GM18498 (cell line): ENCODE measurements at regions not wholly inside any gene's neighbourhood (a gene's known extent, or its start where the extent isn't known, plus 50 kb on each side); places are given as distances from the start of the nearest gene placed in this dataset.

ENCODE experiments used
- ATAC-seq: cut with Tn5 transposase; IDR thresholded peaks from one replicate; pipeline ENCODE4 v1.9.1; 2021; ENCODE audit warnings: mild to moderate bottlenecking, moderate library complexity; ENCODE audit not compliant: unreplicated experiment

DNA sequence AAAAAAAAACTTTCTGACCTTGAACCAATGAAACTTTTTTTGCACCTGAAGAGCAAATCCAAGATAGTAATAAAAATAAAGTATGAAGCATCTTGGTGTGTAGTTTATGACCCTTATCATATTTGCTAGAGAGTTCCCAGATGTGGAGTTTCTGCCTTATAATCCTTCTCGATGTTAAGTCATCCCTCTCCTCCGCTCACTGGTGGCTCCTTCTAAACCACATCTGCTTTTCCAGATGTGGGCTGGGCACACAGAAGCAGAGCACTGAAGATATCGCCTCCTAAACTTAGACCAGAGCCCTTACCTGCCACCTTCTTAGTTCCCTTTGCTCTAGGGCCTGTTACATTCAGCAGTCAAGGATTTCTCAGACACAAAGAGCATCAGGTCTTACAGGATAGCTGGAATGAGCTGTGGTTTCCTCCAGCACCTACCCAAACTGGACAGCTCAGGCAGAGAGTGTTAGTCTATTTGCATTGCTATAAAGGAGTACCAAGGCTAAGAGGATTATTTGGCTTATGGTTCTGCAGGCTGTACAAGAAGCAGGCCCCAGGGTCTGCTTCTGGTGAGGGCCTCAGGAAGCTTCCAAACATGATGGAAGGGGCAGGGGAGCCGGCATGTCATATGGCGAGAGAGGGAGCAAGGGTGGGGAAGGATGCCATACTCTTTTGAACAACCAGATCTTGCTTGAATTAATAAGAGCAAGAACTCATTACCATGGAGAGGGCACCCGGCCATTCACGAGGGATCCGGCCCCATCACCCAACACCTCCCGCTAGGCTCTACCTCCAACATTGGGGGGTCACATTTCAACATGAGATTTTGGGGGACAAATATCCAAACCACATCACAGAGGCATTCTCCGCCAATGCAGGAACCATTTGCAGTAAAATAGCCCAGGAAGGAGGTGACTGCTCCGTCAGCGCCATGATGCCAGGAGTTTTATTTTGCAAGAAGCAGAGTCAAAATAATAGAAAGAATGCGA lies 75.6 kb upstream of the HELT start:
- no peak for ATAC-seq

- no peak for ATAC-seq
Observed at GRCh38 chr4:184949020-184949419, 69.3 kb upstream of the HELT start.

DNA sequence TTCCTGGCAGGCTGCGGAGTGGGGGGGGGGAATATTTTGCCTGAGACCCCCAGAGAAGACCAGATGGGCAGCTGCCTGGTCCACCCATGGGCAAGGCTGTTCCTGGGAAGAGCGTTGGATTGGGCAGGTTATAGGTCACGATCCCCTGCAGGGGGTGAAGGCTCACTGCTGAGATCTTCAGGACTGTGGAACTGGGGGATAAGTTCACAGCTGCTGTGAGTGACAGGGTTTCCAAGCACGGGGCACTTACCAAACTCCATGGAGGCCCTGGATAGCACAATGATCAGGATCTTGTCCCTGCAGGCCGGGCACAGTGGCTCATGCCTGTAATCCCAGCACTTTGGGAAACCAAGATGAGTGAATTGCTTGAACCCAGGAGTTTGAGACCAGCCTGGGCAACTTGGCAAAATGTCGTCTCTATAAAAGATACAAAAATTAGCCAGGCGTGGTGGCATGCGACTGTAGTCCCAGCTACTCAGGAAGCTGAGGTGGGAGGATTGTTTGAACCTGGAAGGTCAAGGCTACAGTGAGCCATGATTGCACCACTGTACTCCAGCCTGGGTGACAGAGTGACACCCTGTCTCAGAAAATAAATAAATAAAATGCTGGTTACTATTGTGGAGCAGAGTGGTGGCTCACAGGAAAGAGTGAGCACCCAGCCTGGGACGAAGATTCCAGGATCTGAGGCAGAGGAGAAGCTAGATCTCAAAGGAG lies 68.0 kb upstream of the HELT start:
- no peak for ATAC-seq

DNA sequence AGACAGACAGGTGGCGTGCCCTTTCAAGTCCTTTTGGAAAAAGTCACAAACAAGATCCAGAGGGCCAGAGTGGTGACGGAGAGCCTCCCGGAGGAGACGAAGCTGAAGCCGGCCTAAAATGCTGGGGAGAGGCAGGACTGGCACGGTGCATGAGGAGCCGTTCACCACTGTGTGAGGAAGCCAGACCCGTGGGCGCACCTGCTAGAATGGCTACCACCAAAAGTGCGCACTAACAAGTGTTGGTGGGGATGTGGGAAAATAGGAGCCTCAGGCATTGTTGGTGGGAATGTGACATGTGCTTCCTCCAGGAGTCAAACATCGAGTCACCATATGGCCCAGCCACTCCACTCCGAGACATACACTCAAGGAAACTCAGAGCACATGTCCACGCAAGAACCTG lies 67.4 kb upstream of the HELT start:
- no peak for ATAC-seq

DNA sequence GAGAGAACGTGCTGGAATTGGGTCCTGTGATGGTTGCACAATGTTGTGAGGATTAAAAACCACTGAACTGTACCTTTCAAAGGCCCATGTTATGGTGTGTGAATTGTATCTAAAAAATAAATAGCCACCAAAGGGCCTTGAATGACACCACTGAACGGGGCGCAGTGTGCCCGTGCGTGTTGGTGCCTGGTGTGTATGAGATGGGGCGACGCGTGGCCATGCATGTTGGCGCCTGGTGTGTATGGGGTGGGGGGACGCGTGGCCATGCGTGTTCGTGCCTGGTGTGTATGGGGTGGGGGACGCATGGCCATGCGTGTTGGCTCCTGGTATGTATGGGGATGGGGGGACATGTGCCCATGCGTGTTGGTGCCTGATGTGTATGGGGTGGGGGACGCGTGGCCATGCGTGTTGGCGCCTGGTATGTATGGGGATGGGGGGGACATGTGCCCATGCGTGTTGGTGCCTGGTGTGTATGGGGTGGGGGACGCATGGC lies 66.6 kb upstream of the HELT start:
- no peak for ATAC-seq

- no peak for ATAC-seq
Observed at GRCh38 chr4:184952522-184952921, 65.8 kb upstream of the HELT start.

GRCh38 chr4:184953421-184953945 lies 64.8 kb upstream of the HELT start:
- no peak for ATAC-seq

- no peak for ATAC-seq
Observed at GRCh38 chr4:184953971-184954370, 64.3 kb upstream of the HELT start.

DNA sequence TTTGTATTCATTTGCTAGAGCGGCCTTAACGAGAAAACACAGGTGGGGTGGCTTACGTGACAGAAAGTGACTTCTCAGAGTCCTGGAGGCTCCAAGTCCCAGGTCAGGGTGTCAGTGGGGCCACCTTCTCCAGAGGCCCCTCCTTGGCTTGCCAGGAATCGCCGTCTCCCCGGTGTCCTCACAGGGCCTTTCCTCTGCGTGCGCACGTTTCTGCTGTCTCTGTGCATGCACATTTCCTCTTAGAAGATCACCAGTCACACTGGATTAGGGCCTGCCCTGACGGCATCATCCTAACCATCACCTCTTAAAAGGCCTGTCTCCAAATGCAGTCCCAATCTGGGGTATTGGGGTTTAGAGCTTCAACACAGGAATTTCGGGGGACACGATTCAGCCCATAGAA lies 63.8 kb upstream of the HELT start:
- no peak for ATAC-seq

DNA sequence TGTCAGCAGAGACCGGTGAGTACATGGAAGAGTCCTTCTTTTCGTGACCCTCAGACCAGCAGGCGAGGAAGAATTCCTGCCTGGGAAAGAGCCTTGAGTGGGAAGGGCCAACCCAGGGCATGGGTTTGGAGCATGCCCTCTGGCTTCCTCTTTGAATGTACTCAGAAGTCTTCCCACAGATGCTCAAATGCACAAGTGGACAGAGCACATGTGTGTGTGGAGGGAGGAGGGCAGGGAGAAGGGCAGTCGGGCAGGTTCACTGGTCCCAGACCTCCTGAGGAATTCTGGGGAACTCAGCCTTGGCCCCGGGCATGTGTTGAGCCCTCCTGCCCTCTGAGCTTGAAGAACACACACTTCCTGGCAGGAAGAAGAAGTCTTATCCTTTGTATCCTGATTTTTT lies 63.2 kb upstream of the HELT start:
- no peak for ATAC-seq

DNA sequence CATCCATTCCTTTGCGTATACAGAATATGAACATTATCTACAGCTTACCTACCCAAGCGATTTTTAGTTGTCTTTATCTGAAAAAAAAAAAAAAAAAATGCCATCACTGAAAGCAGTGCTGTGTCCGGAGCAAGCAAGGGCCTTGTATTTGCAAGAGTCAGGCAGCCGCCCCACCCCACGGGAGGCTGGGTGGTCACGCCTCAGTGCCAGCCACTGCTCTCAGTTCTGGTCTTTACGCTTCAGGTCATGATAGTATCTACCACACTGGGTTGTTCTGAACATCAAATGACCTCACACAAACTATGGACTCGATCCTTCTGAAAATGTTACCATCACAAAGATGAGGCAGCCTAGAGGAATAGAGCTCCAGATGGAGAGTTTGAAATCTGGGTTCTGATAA lies 62.7 kb upstream of the HELT start:
- ATAC-seq: peak; percentile 93

- ATAC-seq: no peak
Observed at GRCh38 chr4:184957446-184958115, 60.7 kb upstream of the HELT start.

DNA sequence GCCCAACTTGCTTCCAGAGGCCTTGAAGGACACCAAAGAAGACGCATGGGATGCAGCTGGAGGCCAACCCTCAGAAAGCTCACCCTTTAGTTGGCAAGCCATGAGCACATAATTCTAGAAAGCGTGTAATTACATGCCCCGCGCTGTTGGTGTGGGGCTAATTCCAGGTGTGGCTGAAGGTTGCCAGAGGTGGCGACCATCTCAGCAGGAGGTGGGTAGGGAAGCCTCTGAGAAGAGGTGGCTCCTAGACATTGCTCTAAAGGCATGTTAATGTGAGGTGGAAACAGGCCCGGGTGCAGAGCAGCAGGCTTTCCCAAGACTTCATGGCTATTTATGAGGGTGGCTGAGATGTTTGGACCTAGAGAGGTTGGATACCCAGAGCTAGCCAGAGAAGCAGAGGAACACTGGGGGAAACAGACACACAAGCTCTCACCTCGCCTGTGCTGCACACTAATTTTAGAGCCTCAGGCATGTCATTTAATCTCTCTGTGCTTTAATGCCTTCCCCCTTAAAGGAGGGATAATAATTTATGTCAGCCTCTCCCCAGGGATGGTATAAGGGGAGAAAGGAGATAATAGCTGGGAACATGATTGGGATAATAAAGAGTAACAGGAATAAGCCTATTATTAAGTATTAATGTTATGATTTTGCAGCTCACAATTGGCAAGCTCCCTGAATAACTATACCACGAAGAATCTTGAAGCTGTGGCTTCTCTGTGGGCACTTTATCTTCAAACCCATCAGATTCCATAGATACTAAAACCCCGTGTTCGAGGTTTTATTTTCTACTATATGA lies 60.0 kb upstream of the HELT start:
- no peak for ATAC-seq

GRCh38 chr4:184958923-184959210 lies 59.4 kb upstream of the HELT start:
- ATAC-seq: no peak

DNA sequence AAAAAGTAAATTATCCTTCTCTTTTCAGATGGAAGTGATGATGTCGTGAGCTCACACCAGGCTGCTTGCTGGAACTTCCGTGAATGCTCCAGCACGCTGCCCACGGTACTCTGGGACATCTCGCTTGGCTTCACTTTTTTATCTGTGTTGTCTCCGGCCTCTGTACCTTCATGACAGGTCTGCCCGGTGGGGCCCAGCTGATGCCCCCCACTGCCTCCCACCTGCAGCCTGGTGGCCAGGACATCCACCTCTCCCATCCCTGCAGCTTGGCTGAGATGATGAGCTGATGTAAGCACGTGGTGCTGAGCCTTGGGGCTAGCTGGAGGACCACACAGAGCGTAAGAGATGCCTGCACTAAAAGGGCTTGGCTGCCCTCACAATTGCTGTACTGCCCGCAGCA lies 59.0 kb upstream of the HELT start:
- ATAC-seq: no peak

GRCh38 chr4:184959786-184960185 lies 58.5 kb upstream of the HELT start:
- no peak for ATAC-seq

DNA sequence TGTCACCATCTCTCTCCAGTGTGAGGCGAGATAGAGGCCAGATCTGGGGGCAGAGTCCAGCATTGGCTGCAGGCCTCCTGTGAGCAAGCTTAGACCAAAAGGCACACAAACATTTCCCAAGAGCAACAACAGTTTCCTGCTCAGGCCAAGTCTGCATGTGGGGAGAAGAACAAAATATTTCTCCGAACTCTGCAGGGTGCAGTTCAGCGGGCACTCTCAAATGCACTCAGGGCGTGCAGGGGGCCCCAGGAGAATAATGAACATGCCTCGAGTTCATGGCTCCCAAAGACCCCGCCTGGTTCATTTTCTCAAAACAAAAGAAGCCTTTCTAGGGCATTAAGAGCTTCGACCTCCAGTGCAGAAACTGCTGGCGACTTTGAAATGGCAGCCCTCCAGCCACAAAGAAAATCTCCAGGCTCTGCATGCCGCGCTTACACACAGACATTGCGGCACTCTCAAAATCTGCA lies 57.8 kb upstream of the HELT start:
- no peak for ATAC-seq

DNA sequence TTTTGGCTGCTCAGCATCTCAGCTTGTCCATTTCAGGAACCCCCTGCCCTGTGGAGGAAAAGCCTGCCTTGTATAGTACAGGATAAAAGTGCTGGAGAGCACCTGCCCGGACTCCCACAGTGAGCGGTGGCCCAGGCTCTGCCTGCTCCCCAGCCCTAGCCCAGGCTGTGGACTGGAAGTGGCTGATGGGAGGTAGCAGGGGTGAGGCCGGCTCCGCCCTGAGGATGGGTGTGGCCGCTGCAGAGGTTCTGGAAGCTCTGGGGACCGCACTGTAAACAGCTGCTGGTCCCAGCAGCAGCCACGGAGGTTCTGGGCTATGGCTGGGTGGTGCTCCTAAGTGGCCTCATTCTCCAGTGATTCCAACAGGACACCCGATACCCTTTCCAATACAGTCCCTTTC lies 56.6 kb upstream of the HELT start:
- ATAC-seq: no peak

- no peak for ATAC-seq
Observed at GRCh38 chr4:184962125-184962638, 56.1 kb upstream of the HELT start.
